Trophoblast cell (in vitro differentiated cells and primary cell): ENCODE measurements at regions not wholly inside any gene's neighbourhood (a gene's known extent, or its start where the extent isn't known, plus 50 kb on each side); places are given as distances from the start of the nearest gene placed in this dataset.

Source experiments
- DNase-seq, 2 donors: peaks; one replicate each; pipeline ENCODE4 v3.0.0-alpha.2; 2016
- H2AFZ ChIP-seq: 2 replicates; pipeline ENCODE4 v1.6.1; 2013; ENCODE audit warnings: low read length, moderate library complexity, mild to moderate bottlenecking; ENCODE audit not compliant: insufficient read depth, poor library complexity
- H2AK5ac ChIP-seq: 2 replicates; pipeline ENCODE4 v1.6.1; 2013; ENCODE audit warnings: mild to moderate bottlenecking, low read length
- H2BK120ac ChIP-seq: 2 replicates; pipeline ENCODE4 v1.6.1; 2013; ENCODE audit warnings: low read length, mild to moderate bottlenecking, moderate library complexity; ENCODE audit not compliant: insufficient read depth, poor library complexity
- H2BK12ac ChIP-seq: 2 replicates; pipeline ENCODE4 v1.6.1; 2013; ENCODE audit warnings: mild to moderate bottlenecking, low read length, moderate library complexity
- H2BK5ac ChIP-seq: 2 replicates; pipeline ENCODE4 v1.6.1; 2013; ENCODE audit warnings: low read length, low read depth, moderate library complexity, mild to moderate bottlenecking; ENCODE audit not compliant: poor library complexity
- H3K14ac ChIP-seq: 2 replicates; pipeline ENCODE4 v1.6.1; 2013; ENCODE audit warnings: mild to moderate bottlenecking, low read length
- H3K18ac ChIP-seq: 2 replicates; pipeline ENCODE4 v1.6.1; 2013; ENCODE audit warnings: mild to moderate bottlenecking, low read length
- H3K23ac ChIP-seq: 2 replicates; pipeline ENCODE4 v1.6.1; 2013; ENCODE audit warnings: low read length
- H3K27ac ChIP-seq: 2 replicates; pipeline ENCODE4 v1.5.1; 2013; ENCODE audit warnings: low read depth, mild to moderate bottlenecking, inconsistent platforms, low read length, moderate library complexity
- H3K27me3 ChIP-seq: 2 replicates; pipeline ENCODE4 v1.6.1; 2013; ENCODE audit warnings: inconsistent platforms, mild to moderate bottlenecking, low read length, moderate library complexity; ENCODE audit not compliant: insufficient read depth
- H3K36me3 ChIP-seq, 2 experiments: 1 replicate in 1 of 2; 2 replicates in 1 of 2; pipeline ENCODE4 v1.6.1; 2013; ENCODE audit warnings: low read length in 2 of 2, mild to moderate bottlenecking in 2 of 2, moderate library complexity in 1 of 2; ENCODE audit not compliant: insufficient read depth in 2 of 2, control insufficient read depth in 1 of 2
- H3K4ac ChIP-seq: 2 replicates; pipeline ENCODE4 v1.6.1; 2013; ENCODE audit warnings: low read depth, mild to moderate bottlenecking, low read length, moderate library complexity
- H3K4me1 ChIP-seq, 2 experiments: 1 replicate in 1 of 2; 2 replicates in 1 of 2; pipeline ENCODE4 v1.6.1; 2013; ENCODE audit warnings: low read length in 2 of 2, mild to moderate bottlenecking in 2 of 2, moderate library complexity in 1 of 2; ENCODE audit not compliant: insufficient read depth in 2 of 2, control insufficient read depth in 1 of 2
- H3K4me2 ChIP-seq: 2 replicates; pipeline ENCODE4 v1.6.1; 2013; ENCODE audit warnings: inconsistent platforms, mild to moderate bottlenecking, low read length, moderate library complexity
- H3K4me3 ChIP-seq: 2 replicates; pipeline ENCODE4 v1.5.1; 2013; ENCODE audit warnings: mild to moderate bottlenecking, low read depth, low read length, inconsistent platforms
- H3K79me1 ChIP-seq: one replicate; pipeline ENCODE4 v1.6.1; 2013; ENCODE audit warnings: low read length
- H3K79me2 ChIP-seq: 2 replicates; pipeline ENCODE4 v1.6.1; 2013; ENCODE audit warnings: low read length, mild to moderate bottlenecking; ENCODE audit not compliant: control insufficient read depth, insufficient read depth, poor library complexity
- H3K9ac ChIP-seq: 2 replicates; pipeline ENCODE4 v1.6.1; 2013; ENCODE audit warnings: mild to moderate bottlenecking, low read length
- H3K9me3 ChIP-seq: 2 replicates; pipeline ENCODE4 v1.6.1; 2013; ENCODE audit warnings: low read depth, mild to moderate bottlenecking, control low read depth, inconsistent platforms, low read length; ENCODE audit not compliant: insufficient read depth
- H4K12ac ChIP-seq: 2 replicates; pipeline ENCODE4 v1.6.1; 2013; ENCODE audit warnings: low read depth, mild to moderate bottlenecking, low read length, moderate library complexity
- H4K8ac ChIP-seq: 2 replicates; pipeline ENCODE4 v1.6.1; 2013; ENCODE audit warnings: low read depth, mild to moderate bottlenecking, low read length, moderate library complexity
- H4K91ac ChIP-seq: one replicate; pipeline ENCODE4 v1.6.1; 2013; ENCODE audit warnings: low read depth, mild to moderate bottlenecking, low read length, moderate library complexity
- WGBS: extraction: QIAGEN DNeasy Blood & Tissue Kit; methylation state at CpG from one replicate; pipeline ENCODE4 v1.1.7; 2013; ENCODE audit warnings: missing lambda C conversion rate; ENCODE audit not compliant: insufficient read length, insufficient coverage; ENCODE audit errors: extremely low coverage; 5-methylcytosine and 5-hydroxymethylcytosine counted together

DNA sequence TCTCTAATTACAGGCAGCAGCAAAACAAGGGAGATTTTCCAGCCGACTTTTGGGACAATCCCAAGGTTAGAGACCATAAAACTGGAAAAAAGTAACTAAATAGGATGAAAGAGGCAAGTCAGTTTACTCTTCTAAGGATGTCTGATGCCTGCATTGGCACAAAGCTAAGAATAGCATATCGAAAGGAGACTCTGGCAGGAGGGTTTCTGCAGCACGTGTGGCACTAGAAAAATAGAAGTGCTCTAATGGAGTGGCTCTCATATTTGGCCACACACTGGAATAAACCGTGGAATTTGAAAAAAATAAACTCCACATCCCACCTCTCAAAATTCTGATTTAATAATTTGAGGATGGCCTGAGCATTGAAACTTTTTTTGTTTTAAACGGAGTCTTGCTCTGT is 77.2 kb upstream of the ARSJ start:
- H2BK12ac ChIP-seq = no peak overlapping the region
- WGBS = no CpG with 5 or more reads among the region's 5 CpGs
- H3K27ac ChIP-seq = no peak overlapping the region
- no peak overlapping the region for H3K4me3 ChIP-seq
- no peak overlapping the region for H4K12ac ChIP-seq
- H2AFZ ChIP-seq = no peak overlapping the region
- no peaks in the 10 kb centered on the region for H3K79me2 ChIP-seq
- no peak overlapping the region for H3K4ac ChIP-seq
- H3K9me3 ChIP-seq = no peaks in the 10 kb centered on the region
- no peaks in the 10 kb centered on the region for H3K36me3 ChIP-seq
- H4K8ac ChIP-seq = no peak overlapping the region
- no peak overlapping the region for H3K23ac ChIP-seq
- no peak overlapping the region for H2BK5ac ChIP-seq
- H3K27me3 ChIP-seq = no peaks in the 10 kb centered on the region
- H3K9ac ChIP-seq = no peak overlapping the region
- H3K18ac ChIP-seq = no peak overlapping the region
- no peak overlapping the region for H2BK120ac ChIP-seq
- no peak overlapping the region for H3K14ac ChIP-seq
- H2AK5ac ChIP-seq = no peak overlapping the region
- no peak overlapping the region for H3K4me2 ChIP-seq
- H3K79me1 ChIP-seq = no peaks in the 10 kb centered on the region
- H3K4me1 ChIP-seq = no peaks in the 10 kb centered on the region
- DNase-seq = no peak
- no peak overlapping the region for H4K91ac ChIP-seq

DNA sequence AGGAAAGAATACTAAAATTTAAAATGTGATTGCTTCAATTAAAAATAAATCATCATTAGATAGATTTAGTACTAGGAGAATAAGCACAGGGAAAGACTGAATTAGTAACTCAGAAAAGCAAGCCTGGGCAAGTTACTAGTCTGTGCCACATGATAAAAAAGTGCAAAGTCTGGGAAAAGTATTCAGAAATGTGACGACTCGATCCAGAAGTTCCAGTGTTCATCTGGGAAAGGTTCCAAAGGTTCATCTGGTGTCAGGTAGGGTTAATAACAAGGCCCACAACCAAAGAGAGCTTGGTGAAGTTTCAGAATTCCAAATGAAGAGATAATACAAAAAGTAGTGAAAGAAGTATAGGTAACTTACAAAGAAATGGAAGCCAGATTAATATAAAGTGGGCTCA is 78.3 kb upstream of the ARSJ start:
- Histone ChIP-seq H3K27ac (no peak overlapping the region), H2AK5ac (no peak overlapping the region), H4K12ac (no peak overlapping the region), H3K9ac (no peak overlapping the region), H3K79me1 (no peaks in the 10 kb centered on the region), H2AFZ (no peak overlapping the region), H3K79me2 (no peaks in the 10 kb centered on the region), H3K9me3 (no peaks in the 10 kb centered on the region), H4K91ac (no peak overlapping the region), H3K36me3 (no peaks in the 10 kb centered on the region), H2BK120ac (no peak overlapping the region), H2BK12ac (no peak overlapping the region), H3K4me1 (no peaks in the 10 kb centered on the region), H3K18ac (no peak overlapping the region), H3K14ac (no peak overlapping the region), H3K27me3 (no peaks in the 10 kb centered on the region), H4K8ac (no peak overlapping the region), H3K4ac (no peak overlapping the region), H3K23ac (no peak overlapping the region), H3K4me2 (no peak overlapping the region), H2BK5ac (no peak overlapping the region), H3K4me3 (no peak overlapping the region)
- no peak for DNase-seq
- no CpG with 5 or more reads among the region's 2 CpGs for WGBS

- Histone ChIP-seq H2BK5ac (no peak overlapping the region), H2BK12ac (no peak overlapping the region), H3K4me3 (no peak overlapping the region), H3K9ac (no peak overlapping the region), H4K12ac (no peak overlapping the region), H3K79me2 (no peaks in the 10 kb centered on the region), H3K4me2 (no peak overlapping the region), H3K4me1 (no peaks in the 10 kb centered on the region), H3K27me3 (no peaks in the 10 kb centered on the region), H3K27ac (no peak overlapping the region), H4K91ac (no peak overlapping the region), H4K8ac (no peak overlapping the region), H3K18ac (no peak overlapping the region), H3K14ac (no peak overlapping the region), H2AFZ (no peak overlapping the region), H3K79me1 (no peaks in the 10 kb centered on the region), H3K36me3 (no peaks in the 10 kb centered on the region), H2AK5ac (no peak overlapping the region), H2BK120ac (no peak overlapping the region), H3K9me3 (no peaks in the 10 kb centered on the region), H3K4ac (no peak overlapping the region), H3K23ac (no peak overlapping the region)
- no CpG with 5 or more reads among the region's 1 CpG for WGBS
- no peak for DNase-seq
Measured at GRCh38 chr4:114062499-114062898, 83.1 kb upstream of the ARSJ start.

GRCh38 chr4:114072781-114073180 is 93.3 kb upstream of the ARSJ start:
- Histone ChIP-seq H3K27ac (no peak overlapping the region), H3K4me2 (no peak overlapping the region), H3K36me3 (no peaks in the 10 kb centered on the region), H3K27me3 (no peaks in the 10 kb centered on the region), H4K8ac (no peak overlapping the region), H2BK12ac (no peak overlapping the region), H3K4me1 (no peaks in the 10 kb centered on the region), H3K79me2 (no peaks in the 10 kb centered on the region), H3K4me3 (no peak overlapping the region), H3K9me3 (no peaks in the 10 kb centered on the region), H3K79me1 (no peaks in the 10 kb centered on the region), H4K91ac (no peak overlapping the region), H2AK5ac (no peak overlapping the region), H3K4ac (no peak overlapping the region), H2AFZ (no peak overlapping the region), H4K12ac (no peak overlapping the region), H2BK5ac (no peak overlapping the region), H3K18ac (no peak overlapping the region), H3K9ac (no peak overlapping the region), H3K23ac (no peak overlapping the region), H3K14ac (no peak overlapping the region), H2BK120ac (no peak overlapping the region)
- no CpG with 5 or more reads among the region's 1 CpG for WGBS
- DNase-seq = no peak
